ENCODE measurements at regions not wholly inside any gene's neighbourhood (a gene's known extent, or its start where the extent isn't known, plus 50 kb on each side); places are given as distances from the start of the nearest gene placed in this dataset.

- TF ChIP-seq CTCF (IDR thresholded peaks at IDR 0.05; ENCODE audit: low read length) = no peak
- no peak for TF ChIP-seq EZH2 (optimal IDR thresholded peaks at IDR 0.05; ENCODE audit: low read depth, low read length)
- no peak for TF ChIP-seq EZH2phosphoT487 (IDR thresholded peaks at IDR 0.05; ENCODE audit: low read length)
Measured at GRCh38 chr12:89250636-89251035, 101.7 kb downstream of the DUSP6 start.

All from MM.1S (cell line).